Naive thymus-derived CD4-positive, alpha-beta T cell (primary cell): ENCODE measurements at regions not wholly inside any gene's neighbourhood (a gene's known extent, or its start where the extent isn't known, plus 50 kb on each side); places are given as distances from the start of the nearest gene placed in this dataset.

Source experiments
- ATAC-seq: fragments of 150-1000 bp; cut with Tn5 transposase; 2 replicates; pipeline ENCODE4 v1.10.0; 2021; ENCODE audit warnings: mild to moderate bottlenecking, moderate library complexity
- CTCF ChIA-PET: fragments of 350-600 bp; sonication (Branson Sonifier 250); formaldehyde crosslinking; loops from one replicate; lab custom pipeline; 2021; ENCODE audit warnings: antibody characterized with exemption; lab: Charles Lee
- POLR2A ChIA-PET: fragments of 350-600 bp; sonication (Branson Sonifier 250); formaldehyde crosslinking; loops from one replicate; lab custom pipeline; 2021; ENCODE audit warnings: antibody characterized with exemption, inconsistent platforms; lab: Charles Lee
- DNase-seq, 9 donors: peaks; one replicate each; pipeline versions ENCODE4 v3.0.0 to v3.0.0-alpha.2; 2020 to 2022; ENCODE audit warnings: mixed read lengths in 1 of 9
- H3K27ac ChIP-seq: one replicate; pipeline ENCODE4 v1.7.0; 2013; ENCODE audit warnings: mild to moderate bottlenecking, low read depth, low read length, moderate library complexity
- H3K27me3 ChIP-seq, 2 donors: one replicate each; pipeline ENCODE4 v1.7.0; 2013; ENCODE audit warnings: low read length in 2 of 2, mild to moderate bottlenecking in 2 of 2, moderate library complexity in 2 of 2; ENCODE audit not compliant: control insufficient read depth in 2 of 2, insufficient read depth in 2 of 2
- H3K36me3 ChIP-seq, 3 experiments: 1 replicate in 2 of 3; 2 replicates in 1 of 3; pipeline ENCODE4 v1.7.0; 2013; ENCODE audit warnings: low read length in 3 of 3, mild to moderate bottlenecking in 3 of 3, moderate library complexity in 1 of 3; ENCODE audit not compliant: insufficient read depth in 3 of 3, control insufficient read depth in 2 of 3
- H3K4me1 ChIP-seq, 2 donors: one replicate each; pipeline ENCODE4 v1.7.0; 2013; ENCODE audit warnings: low read length in 2 of 2, mild to moderate bottlenecking in 2 of 2, moderate library complexity in 1 of 2; ENCODE audit not compliant: control insufficient read depth in 2 of 2, insufficient read depth in 2 of 2
- H3K4me3 ChIP-seq: 2 replicates; pipeline ENCODE4 v1.7.0; 2013; ENCODE audit warnings: mild to moderate bottlenecking, low read length
- H3K9me3 ChIP-seq, 3 experiments: 1 replicate in 2 of 3; 2 replicates in 1 of 3; pipeline ENCODE4 v1.7.0; 2013; ENCODE audit warnings: low read length in 3 of 3; ENCODE audit not compliant: control insufficient read depth in 2 of 3
- H3K27ac Mint-ChIP-seq, 9 donors: one replicate each; pipeline ENCODE4 v1.8.0; 2020 to 2022; ENCODE audit warnings: mixed read lengths in 9 of 9, mild to moderate bottlenecking in 8 of 9, moderate library complexity in 5 of 9, inconsistent platforms in 2 of 9
- H3K27me3 Mint-ChIP-seq, 5 donors: one replicate each; pipeline ENCODE4 v1.8.0; 2021 to 2022; ENCODE audit warnings: mixed read lengths in 5 of 5, mild to moderate bottlenecking in 1 of 5
- H3K36me3 Mint-ChIP-seq, 5 donors: one replicate each; pipeline ENCODE4 v1.8.0; 2020 to 2022; ENCODE audit warnings: mixed read lengths in 5 of 5, mild to moderate bottlenecking in 3 of 5, inconsistent platforms in 1 of 5
- H3K4me1 Mint-ChIP-seq, 7 donors: one replicate each; pipeline ENCODE4 v1.8.0; 2020 to 2022; ENCODE audit warnings: mixed read lengths in 7 of 7, mild to moderate bottlenecking in 3 of 7, inconsistent platforms in 1 of 7
- H3K4me3 Mint-ChIP-seq, 10 donors: one replicate each; pipeline ENCODE4 v1.8.0; 2020 to 2022; ENCODE audit warnings: mild to moderate bottlenecking in 10 of 10, mixed read lengths in 10 of 10, moderate library complexity in 6 of 10, inconsistent platforms in 2 of 10
- H3K9me3 Mint-ChIP-seq, 11 donors: one replicate each; pipeline ENCODE4 v1.8.0; 2020 to 2022; ENCODE audit warnings: mixed read lengths in 11 of 11, mild to moderate bottlenecking in 4 of 11, inconsistent platforms in 1 of 11, moderate library complexity in 1 of 11
- intact Hi-C, 2 donors: fragments of 100-400 bp; cut with micrococcal nuclease; formaldehyde crosslinking; loops; one replicate each; pipeline ENCODE4 v1.15.1; 2023

- CTCF ChIA-PET, result interaction anchor here (1.1 kb wide), 1 partner anchor 13 kb away, joined by 3 read pairs; no protein-coding TSS in a partner anchor
- POLR2A ChIA-PET, result no interaction called here
- Histone ChIP-seq H3K36me3 (no peaks in the 10 kb centered on the region), H3K27me3 (no peaks in the 10 kb centered on the region), H3K9me3 (no peaks in the 10 kb centered on the region), H3K4me3 (no peak overlapping the region), H3K4me1 (no peaks in the 10 kb centered on the region), H3K27ac (no peak overlapping the region)
- Mint-ChIP-seq H3K4me3 (no peak overlapping the region), H3K36me3 (no peaks in the 10 kb centered on the region), H3K27ac (no peak overlapping the region), H3K9me3 (peaks cover 0 to 3% (median 0%) of the 10 kb centered on the region in 11 donors), H3K4me1 (no peaks in the 10 kb centered on the region), H3K27me3 (peaks cover 0 to 5% (median 0%) of the 10 kb centered on the region in 5 donors)
- intact Hi-C loops, result no loop called here
- ATAC-seq (no peak), DNase-seq (no peak)
Measured at GRCh38 chr3:28780480-28780879, 431.9 kb upstream of the AZI2 start.

- DNase-seq (no peak), ATAC-seq (no peak)
- Histone ChIP-seq H3K27me3 (no peaks in the 10 kb centered on the region), H3K9me3 (no peaks in the 10 kb centered on the region), H3K4me3 (no peak overlapping the region), H3K36me3 (no peaks in the 10 kb centered on the region), H3K4me1 (no peaks in the 10 kb centered on the region), H3K27ac (no peak overlapping the region)
- ChIA-PET POLR2A (no interaction called here), CTCF (interaction anchor here (1.1 kb wide), 1 partner anchor 13 kb away, joined by 3 read pairs; no protein-coding TSS in a partner anchor)
- H3K27me3 Mint-ChIP-seq, result peaks cover 0 to 5% (median 0%) of the 10 kb centered on the region in 5 donors
- H3K27ac Mint-ChIP-seq, result no peak overlapping the region
- H3K36me3 Mint-ChIP-seq, result no peaks in the 10 kb centered on the region
- intact Hi-C loops, result no loop called here
- H3K4me3 Mint-ChIP-seq, result no peak overlapping the region
- H3K9me3 Mint-ChIP-seq, result peaks cover 0 to 3% (median 0%) of the 10 kb centered on the region in 11 donors
- H3K4me1 Mint-ChIP-seq, result no peaks in the 10 kb centered on the region
Measured at GRCh38 chr3:28781053-28781452, 432.4 kb upstream of the AZI2 start.

GRCh38 chr3:28786446-28786845 is 437.8 kb upstream of the AZI2 start:
- peaks cover 0 to 8% (median 0%) of the 10 kb centered on the region in 11 donors for H3K9me3 Mint-ChIP-seq
- POLR2A ChIA-PET, result no interaction called here
- Histone ChIP-seq H3K9me3 (no peaks in the 10 kb centered on the region), H3K4me3 (no peak overlapping the region), H3K27me3 (no peaks in the 10 kb centered on the region), H3K36me3 (no peaks in the 10 kb centered on the region), H3K27ac (no peak overlapping the region), H3K4me1 (no peaks in the 10 kb centered on the region)
- DNase-seq (no peak), ATAC-seq (no peak)
- no peaks in the 10 kb centered on the region for H3K36me3 Mint-ChIP-seq
- no peaks in the 10 kb centered on the region for H3K4me1 Mint-ChIP-seq
- no peak overlapping the region for H3K27ac Mint-ChIP-seq
- no peak overlapping the region for H3K4me3 Mint-ChIP-seq
- H3K27me3 Mint-ChIP-seq, result peaks cover 0 to 5% (median 0%) of the 10 kb centered on the region in 5 donors
- CTCF ChIA-PET, result no interaction called here
- intact Hi-C loops, result no loop called here

- ATAC-seq (no peak), DNase-seq (no peak)
- no peak overlapping the region for H3K4me3 Mint-ChIP-seq
- H3K27ac Mint-ChIP-seq, result no peak overlapping the region
- H3K9me3 Mint-ChIP-seq, result peaks cover 0 to 8% (median 0%) of the 10 kb centered on the region in 11 donors
- Histone ChIP-seq H3K4me3 (no peak overlapping the region), H3K9me3 (no peaks in the 10 kb centered on the region), H3K27ac (no peak overlapping the region), H3K4me1 (no peaks in the 10 kb centered on the region), H3K36me3 (no peaks in the 10 kb centered on the region), H3K27me3 (no peaks in the 10 kb centered on the region)
- CTCF ChIA-PET, result no interaction called here
- H3K27me3 Mint-ChIP-seq, result no peaks in the 10 kb centered on the region
- intact Hi-C loops, result no loop called here
- no peaks in the 10 kb centered on the region for H3K36me3 Mint-ChIP-seq
- no peaks in the 10 kb centered on the region for H3K4me1 Mint-ChIP-seq
- POLR2A ChIA-PET, result no interaction called here
Measured at GRCh38 chr3:28788571-28788970, 439.9 kb upstream of the AZI2 start.

- no peaks in the 10 kb centered on the region for H3K36me3 Mint-ChIP-seq
- H3K4me1 ChIP-seq, result no peaks in the 10 kb centered on the region
- ChIA-PET POLR2A (no interaction called here), CTCF (no interaction called here)
- DNase-seq (no peak), ATAC-seq (no peak)
- no peaks in the 10 kb centered on the region for H3K27me3 ChIP-seq
- intact Hi-C loops, result no loop called here
- H3K9me3 ChIP-seq, result no peaks in the 10 kb centered on the region
- peaks cover 0 to 8% (median 0%) of the 10 kb centered on the region in 11 donors for H3K9me3 Mint-ChIP-seq
- H3K4me3 ChIP-seq, result no peak overlapping the region
- no peaks in the 10 kb centered on the region for H3K4me1 Mint-ChIP-seq
- H3K4me3 Mint-ChIP-seq, result no peak overlapping the region
- H3K27ac Mint-ChIP-seq, result no peak overlapping the region
- no peaks in the 10 kb centered on the region for H3K27me3 Mint-ChIP-seq
- H3K36me3 ChIP-seq, result no peaks in the 10 kb centered on the region
- no peak overlapping the region for H3K27ac ChIP-seq
Measured at GRCh38 chr3:28791713-28792255, 443.2 kb upstream of the AZI2 start.

- no peaks in the 10 kb centered on the region for H3K27me3 ChIP-seq
- CTCF ChIA-PET, result no interaction called here
- DNase-seq (no peak), ATAC-seq (no peak)
- intact Hi-C loops, result no loop called here
- H3K27ac ChIP-seq, result no peak overlapping the region
- peaks cover 0 to 8% (median 0%) of the 10 kb centered on the region in 11 donors for H3K9me3 Mint-ChIP-seq
- no peaks in the 10 kb centered on the region for H3K4me1 Mint-ChIP-seq
- no peaks in the 10 kb centered on the region for H3K9me3 ChIP-seq
- H3K27me3 Mint-ChIP-seq, result no peaks in the 10 kb centered on the region
- H3K4me1 ChIP-seq, result no peaks in the 10 kb centered on the region
- no peaks in the 10 kb centered on the region for H3K36me3 ChIP-seq
- no peak overlapping the region for H3K4me3 ChIP-seq
- H3K36me3 Mint-ChIP-seq, result no peaks in the 10 kb centered on the region
- H3K4me3 Mint-ChIP-seq, result no peak overlapping the region
- H3K27ac Mint-ChIP-seq, result no peak overlapping the region
- POLR2A ChIA-PET, result no interaction called here
Measured at GRCh38 chr3:28792604-28793003, 444.0 kb upstream of the AZI2 start.

GRCh38 chr3:28799084-28799483 is 450.5 kb upstream of the AZI2 start:
- ChIA-PET CTCF (interaction anchor here (0.6 kb wide), 1 partner anchor 16 kb away, joined by 3 read pairs; no protein-coding TSS in a partner anchor), POLR2A (no interaction called here)
- no peaks in the 10 kb centered on the region for H3K36me3 Mint-ChIP-seq
- intact Hi-C loops, result no loop called here
- ATAC-seq (no peak), DNase-seq (no peak)
- Histone ChIP-seq H3K27me3 (no peaks in the 10 kb centered on the region), H3K27ac (no peak overlapping the region), H3K4me3 (no peak overlapping the region), H3K9me3 (no peaks in the 10 kb centered on the region), H3K4me1 (no peaks in the 10 kb centered on the region), H3K36me3 (no peaks in the 10 kb centered on the region)
- no peaks in the 10 kb centered on the region for H3K9me3 Mint-ChIP-seq
- H3K4me3 Mint-ChIP-seq, result no peak overlapping the region
- H3K4me1 Mint-ChIP-seq, result no peaks in the 10 kb centered on the region
- H3K27ac Mint-ChIP-seq, result no peak overlapping the region
- H3K27me3 Mint-ChIP-seq, result no peaks in the 10 kb centered on the region
